Right cardiac atrium (tissue), 5 donors: ENCODE measurements at regions not wholly inside any gene's neighbourhood (a gene's known extent, or its start where the extent isn't known, plus 50 kb on each side); places are given as distances from the start of the nearest gene placed in this dataset.
A peak's percentile ranks its signal among the peaks of the same experiment; 100 is the strongest.
"Not testable (repeated sequence)": the region's sequence is repeated elsewhere in the genome, so short reads cannot be mapped to it uniquely, and the experiment has no call there.

Source experiments
- ATAC-seq, 2 donors: fragments of 200-7000 bp; cut with Tn5 transposase; one replicate each; pipeline versions ENCODE4 v1.8.0 to v1.9.1; 2020; ENCODE audit warnings: moderate library complexity in 2 of 2, mild to moderate bottlenecking in 1 of 2
- DNase-seq, 3 donors: peaks; one replicate each; pipeline ENCODE4 v3.0.0-alpha.2; 2020
- H3K27ac ChIP-seq: one replicate; pipeline ENCODE4 v1.5.1; 2013; ENCODE audit warnings: mild to moderate bottlenecking, low read length, control low read depth, moderate library complexity
- H3K27me3 ChIP-seq: one replicate; pipeline ENCODE4 v1.6.1; 2013; ENCODE audit not compliant: control insufficient read depth, insufficient read depth
- H3K4me1 ChIP-seq: one replicate; pipeline ENCODE4 v1.6.1; 2013; ENCODE audit warnings: low read length; ENCODE audit not compliant: control insufficient read depth, insufficient read depth
- H3K4me3 ChIP-seq: one replicate; pipeline ENCODE4 v1.5.1; 2013; ENCODE audit warnings: low read length, control low read depth
- H3K9me3 ChIP-seq: one replicate; pipeline ENCODE4 v1.6.1; 2013; ENCODE audit warnings: low read length; ENCODE audit not compliant: control insufficient read depth
- WGBS: extraction: QIAGEN DNeasy Blood & Tissue Kit; methylation state at CpG from one replicate; pipeline ENCODE4 v1.1.7; 2013; 5-methylcytosine and 5-hydroxymethylcytosine counted together
- intact Hi-C, 4 donors: fragments of 100-400 bp; cut with DNase I; formaldehyde crosslinking; loops; one replicate each; pipeline versions ENCODE4 v1.11.0 to v1.14.0; 2022 to 2023
- donor health status: healthy with polysubstance abuse.
- donor health status: DM: no; HTN: yes; CAD: no.
- donor health status: DM: no; HTN: no; CAD: no.
- donor health status: DM: no; HTN: yes; CAD: no; lungs with severe emphysema.
- donor health status: DM: yes; HTN: yes; CAD: no.

DNA sequence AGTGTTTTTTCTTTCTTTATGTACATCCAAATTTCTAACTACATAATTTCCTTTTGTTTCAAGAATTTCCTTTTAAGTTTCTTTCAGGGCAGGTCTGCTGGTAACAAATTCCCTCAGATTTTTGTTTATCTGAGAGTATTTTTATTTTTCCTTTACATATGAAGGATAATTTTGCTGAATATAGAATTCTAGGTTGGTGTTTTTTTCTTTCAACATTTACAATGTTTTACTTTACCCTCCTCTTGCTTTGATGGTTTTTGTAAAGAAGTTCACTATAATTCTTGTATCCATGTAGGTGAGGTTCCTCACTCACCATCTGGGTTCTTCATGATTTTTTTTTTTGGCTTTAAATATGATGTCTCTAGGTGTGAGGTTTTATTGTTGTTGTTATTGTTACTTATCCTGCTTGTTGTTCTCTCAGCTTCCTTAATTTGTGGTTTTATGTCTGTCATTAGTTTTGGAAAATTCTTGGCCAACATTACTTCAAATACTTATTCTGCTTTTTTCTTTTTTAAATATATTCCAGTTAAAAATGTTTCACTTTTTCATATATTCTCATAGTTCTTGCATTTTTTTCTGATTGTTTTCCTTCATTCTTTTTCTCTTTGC, 580.1 kb upstream of the CITED2 start:
- H3K4me3 ChIP-seq, result no peak overlapping the region
- no peaks in the 10 kb centered on the region for H3K27me3 ChIP-seq
- H3K9me3 ChIP-seq, result no peaks in the 10 kb centered on the region
- DNase-seq (no peak), ATAC-seq (no peak)
- intact Hi-C loops, result no loop called here
- no peaks in the 10 kb centered on the region for H3K4me1 ChIP-seq
- no peak overlapping the region for H3K27ac ChIP-seq

DNA sequence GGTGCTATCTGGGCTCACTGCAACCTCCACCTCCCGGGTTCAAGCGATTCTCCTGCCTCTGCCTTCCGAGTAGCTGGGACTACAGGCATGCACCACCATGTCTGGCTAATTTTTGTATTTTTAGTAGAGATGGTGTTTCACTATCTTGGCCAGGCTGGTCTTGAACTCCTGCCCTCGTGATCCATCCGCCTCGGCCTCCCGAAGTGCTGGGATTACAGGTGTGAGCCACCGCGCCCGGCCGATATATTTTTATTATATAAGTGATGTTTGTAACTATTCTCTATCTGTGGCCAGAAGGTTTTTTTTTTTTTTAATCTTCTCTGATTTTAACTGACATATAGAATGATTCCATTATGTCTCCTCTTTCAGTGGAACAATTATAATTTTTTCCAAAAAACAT, 579.3 kb upstream of the CITED2 start:
- intact Hi-C loops, H3K4me3 ChIP-seq, H3K27ac ChIP-seq, ATAC-seq, H3K9me3 ChIP-seq, H3K27me3 ChIP-seq, H3K4me1 ChIP-seq, DNase-seq: not testable (repeated sequence)
- 95% methylated on average over 11 of the region's 11 CpGs for WGBS

DNA sequence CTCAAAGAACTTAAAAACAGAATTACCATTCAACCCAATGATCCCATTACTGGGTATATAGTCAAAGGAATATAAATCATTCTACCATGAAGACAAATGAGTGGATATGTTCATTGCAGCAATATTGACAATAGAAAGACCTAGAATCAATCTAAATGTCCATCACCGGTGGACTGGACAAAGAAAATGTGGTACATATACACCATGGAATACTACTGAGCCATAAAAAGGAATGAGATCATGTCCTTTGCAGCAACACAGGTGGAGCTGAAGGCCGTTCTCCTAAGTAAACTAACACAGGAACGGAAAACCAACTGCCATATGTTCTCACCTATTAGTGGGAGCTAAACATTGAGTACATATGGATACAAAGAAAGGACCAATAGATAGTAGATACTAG, 576.7 kb upstream of the CITED2 start:
- 62% methylated on average over 3 of the region's 3 CpGs for WGBS
- Histone ChIP-seq H3K4me3 (no peak overlapping the region), H3K9me3 (no peaks in the 10 kb centered on the region), H3K27ac (no peak overlapping the region), H3K27me3 (no peaks in the 10 kb centered on the region), H3K4me1 (no peaks in the 10 kb centered on the region)
- intact Hi-C loops, result no loop called here
- DNase-seq (no peak), ATAC-seq (no peak)

DNA sequence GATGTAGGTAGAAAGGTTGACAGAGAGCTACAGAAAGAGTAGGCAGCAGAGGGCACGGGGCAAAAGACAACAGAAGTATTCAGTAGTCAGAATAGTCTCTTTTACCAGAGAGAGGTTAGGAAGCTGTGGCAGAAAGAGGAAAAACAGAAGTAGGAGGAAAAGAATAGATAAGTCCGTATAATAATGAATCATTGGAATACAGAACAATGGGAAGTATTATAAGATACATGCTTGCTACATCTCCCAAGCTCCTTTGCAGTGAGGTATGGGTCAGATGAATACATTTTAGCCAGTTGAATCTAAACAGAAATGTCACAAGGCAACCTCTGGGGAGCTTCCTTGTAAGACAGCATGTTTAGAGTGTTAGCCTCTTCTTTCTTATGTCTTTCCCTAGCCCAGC, 570.5 kb upstream of the CITED2 start:
- H3K27ac ChIP-seq, result no peak overlapping the region
- intact Hi-C loops, result no loop called here
- 72% methylated on average over 2 of the region's 2 CpGs for WGBS
- peaks cover 2% of the 10 kb centered on the region for H3K4me1 ChIP-seq
- no peaks in the 10 kb centered on the region for H3K27me3 ChIP-seq
- DNase-seq (no peak), ATAC-seq (no peak)
- no peak overlapping the region for H3K4me3 ChIP-seq
- H3K9me3 ChIP-seq, result no peaks in the 10 kb centered on the region

DNA sequence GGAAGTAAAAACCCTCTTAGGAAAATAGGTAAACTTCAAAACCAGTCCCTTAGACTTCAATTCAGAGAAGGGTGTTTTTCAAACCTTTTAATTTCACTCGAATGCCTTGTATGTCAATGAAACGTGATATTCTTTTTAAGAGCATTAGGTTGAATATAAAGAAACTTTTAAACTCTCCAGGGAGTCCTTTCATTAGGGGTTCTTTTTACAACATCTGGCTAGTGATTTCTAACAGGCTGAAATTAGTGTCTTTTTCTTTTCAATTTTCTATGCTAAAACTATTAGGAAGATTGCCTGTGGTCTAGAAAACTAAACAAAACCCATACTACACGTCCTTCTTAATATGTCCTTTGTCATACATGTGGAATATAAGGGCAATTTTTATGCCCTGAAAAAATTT, 569.7 kb upstream of the CITED2 start:
- 65% methylated on average over 3 of the region's 3 CpGs for WGBS
- Histone ChIP-seq H3K9me3 (no peaks in the 10 kb centered on the region), H3K27ac (no peak overlapping the region), H3K27me3 (no peaks in the 10 kb centered on the region), H3K4me3 (no peak overlapping the region), H3K4me1 (peaks cover 2% of the 10 kb centered on the region)
- DNase-seq (no peak), ATAC-seq (no peak)
- intact Hi-C loops, result no loop called here

DNA sequence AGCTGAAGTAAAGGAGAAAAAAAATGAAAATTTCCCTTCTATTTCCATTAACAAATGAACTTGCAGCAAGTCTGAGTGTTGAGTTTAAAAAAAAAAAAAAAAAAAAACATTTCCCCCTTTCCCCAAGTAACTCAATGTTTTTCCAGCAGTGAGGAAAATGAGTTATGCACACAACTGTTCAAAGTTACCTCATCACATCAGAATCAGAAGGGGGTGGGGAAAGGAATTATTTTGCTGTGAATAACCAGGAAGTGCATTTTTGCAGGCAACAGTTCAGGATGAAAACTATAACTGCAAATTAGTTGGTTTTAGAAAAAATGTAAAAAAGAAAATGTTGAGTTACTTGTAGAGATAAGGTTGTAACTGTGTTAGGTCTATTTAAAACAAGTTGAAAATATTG, 568.9 kb upstream of the CITED2 start:
- Histone ChIP-seq H3K27me3 (no peaks in the 10 kb centered on the region), H3K4me1 (peaks cover 2% of the 10 kb centered on the region), H3K27ac (no peak overlapping the region), H3K9me3 (no peaks in the 10 kb centered on the region), H3K4me3 (no peak overlapping the region)
- intact Hi-C loops, result no loop called here
- ATAC-seq, result peak in 1 of 2 donors; percentile 74
- DNase-seq, result no peak

DNA sequence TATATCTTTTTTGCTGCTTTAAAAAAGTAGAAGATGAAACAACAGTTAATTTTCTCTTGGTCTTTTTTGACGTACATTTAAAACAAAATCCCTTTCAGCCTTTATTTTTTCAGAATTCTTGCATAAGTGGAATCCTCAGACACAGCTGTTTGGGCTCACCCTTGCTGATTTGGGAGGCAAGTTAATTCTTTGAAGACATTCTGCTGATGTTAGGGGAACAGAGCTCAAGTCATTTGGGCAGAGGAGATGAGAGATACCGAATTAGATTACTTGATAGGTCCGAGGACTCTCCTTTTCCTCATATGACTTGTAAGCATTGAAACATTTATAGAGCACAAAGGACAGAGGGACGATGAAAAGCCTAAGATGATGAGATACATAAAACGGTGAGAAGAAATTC, 567.9 kb upstream of the CITED2 start:
- no peak overlapping the region for H3K27ac ChIP-seq
- no peaks in the 10 kb centered on the region for H3K9me3 ChIP-seq
- H3K4me3 ChIP-seq, result no peak overlapping the region
- H3K27me3 ChIP-seq, result no peaks in the 10 kb centered on the region
- DNase-seq, result peak in 1 of 3 donors; percentile 43
- WGBS, result 45% methylated on average over 5 of the region's 5 CpGs
- no peak for ATAC-seq
- H3K4me1 ChIP-seq, result peaks cover 2% of the 10 kb centered on the region
- intact Hi-C loops, result no loop called here

DNA sequence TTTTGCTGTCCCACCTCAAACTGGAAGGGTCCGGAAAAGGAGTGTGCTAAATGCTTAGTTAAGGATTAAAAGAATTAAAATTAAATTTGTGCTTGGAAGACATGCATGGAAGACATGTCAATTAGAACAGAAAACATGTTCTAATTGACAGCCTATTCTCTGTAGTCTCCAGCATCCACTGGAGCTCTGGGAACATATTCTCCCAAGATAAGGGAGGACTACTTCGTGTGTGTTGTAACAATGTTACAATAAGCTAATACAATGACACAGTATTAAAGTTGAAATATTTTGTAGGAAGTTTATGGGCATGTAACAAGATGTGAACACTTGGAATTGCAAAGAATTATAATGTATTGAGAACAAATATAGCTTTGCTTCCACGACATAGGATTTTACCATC, 567.4 kb upstream of the CITED2 start:
- Histone ChIP-seq H3K4me3 (no peak overlapping the region), H3K27ac (no peak overlapping the region), H3K9me3 (no peaks in the 10 kb centered on the region), H3K4me1 (peaks cover 2% of the 10 kb centered on the region), H3K27me3 (no peaks in the 10 kb centered on the region)
- intact Hi-C loops, result no loop called here
- ATAC-seq (peak in 1 of 2 donors; percentile 63), DNase-seq (no peak)
- 13% methylated on average over 3 of the region's 3 CpGs for WGBS

DNA sequence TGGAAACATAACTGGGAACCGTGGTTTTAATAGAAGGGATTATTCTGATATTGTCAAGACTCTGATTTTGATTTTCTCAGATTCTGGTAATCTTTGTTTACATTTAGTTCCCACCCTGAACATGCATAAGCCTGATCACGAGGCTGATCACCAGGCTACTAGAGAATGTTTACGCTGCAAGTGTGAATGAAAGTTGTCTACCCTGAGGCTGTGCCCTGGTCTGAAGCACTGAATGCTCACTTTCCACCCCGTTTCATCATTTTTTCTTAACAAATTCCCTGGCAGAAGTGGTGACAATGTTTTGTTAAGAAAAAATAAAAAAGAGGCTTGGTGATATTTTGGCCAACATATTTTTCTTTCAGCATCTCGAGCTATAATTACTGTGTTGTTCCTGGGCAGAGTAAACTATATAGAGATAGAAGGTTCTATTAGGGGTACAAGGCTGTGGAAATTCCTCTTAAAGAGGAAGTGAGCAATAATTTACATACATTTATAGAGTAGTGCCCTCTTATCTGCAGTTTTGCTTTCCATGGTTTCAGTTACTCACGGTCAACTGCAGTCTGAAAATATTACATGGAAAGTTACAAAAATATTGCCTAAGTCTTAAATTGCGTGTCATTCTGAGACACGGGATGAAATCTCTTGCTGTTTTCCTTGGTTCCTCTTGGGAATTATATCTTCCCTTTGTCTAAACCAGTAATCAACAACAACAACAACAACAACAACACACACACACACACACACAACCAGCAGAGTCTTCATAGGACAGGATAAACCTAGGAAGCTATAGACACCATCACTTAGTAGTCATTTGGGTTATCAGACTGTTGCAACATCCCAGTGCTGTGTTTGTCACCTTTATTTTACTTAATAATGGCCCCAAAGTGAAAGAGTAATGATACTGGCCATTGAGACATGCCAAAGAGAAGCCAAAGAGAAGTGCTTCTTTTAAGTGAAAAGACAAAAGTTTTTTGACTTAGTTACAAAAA, 566.6 kb upstream of the CITED2 start:
- ATAC-seq, result no peak
- Histone ChIP-seq H3K27me3 (no peaks in the 10 kb centered on the region), H3K4me1 (peaks cover 2% of the 10 kb centered on the region), H3K4me3 (no peak overlapping the region), H3K9me3 (no peaks in the 10 kb centered on the region), H3K27ac (no peak overlapping the region)
- intact Hi-C loops, result no loop called here
- DNase-seq, result no peak
- 59% methylated on average over 8 of the region's 8 CpGs for WGBS

DNA sequence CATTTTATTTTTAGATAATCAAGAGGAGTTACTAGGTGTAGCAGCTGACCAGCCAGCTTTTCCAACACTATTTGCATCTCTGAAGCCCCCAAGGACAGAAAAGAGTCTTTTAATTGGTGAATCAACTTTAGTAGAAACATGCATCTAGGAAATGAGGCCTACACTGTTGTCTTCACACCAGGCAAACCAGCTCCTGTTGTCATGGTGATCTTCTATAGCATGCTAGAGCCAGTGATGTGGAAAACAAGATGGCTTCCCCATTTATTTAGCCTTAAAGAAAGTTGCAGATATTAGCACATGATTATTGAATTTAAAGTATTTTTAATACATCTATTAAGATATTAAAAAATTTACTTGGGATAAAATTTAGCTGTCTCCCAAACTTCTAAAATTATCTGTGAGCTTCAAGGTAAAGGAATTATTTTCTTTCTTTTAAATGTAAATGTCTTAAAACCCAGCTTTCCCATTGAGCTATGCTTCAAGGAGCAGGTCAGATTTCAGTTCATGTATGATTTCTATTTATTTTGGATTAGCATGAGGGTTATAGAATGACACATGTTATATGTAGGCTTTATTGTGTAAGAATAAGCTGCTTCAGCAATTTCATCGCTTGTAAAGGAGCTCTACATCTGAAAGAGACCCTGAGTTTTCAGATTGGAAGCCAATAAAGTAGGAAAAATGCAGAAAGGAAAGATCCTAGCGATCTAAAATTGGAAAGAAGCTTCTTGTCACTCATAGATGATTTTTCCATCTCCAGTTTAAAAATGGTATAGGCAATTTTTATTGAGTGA, 564.9 kb upstream of the CITED2 start:
- Histone ChIP-seq H3K9me3 (no peaks in the 10 kb centered on the region), H3K4me1 (peaks cover 2% of the 10 kb centered on the region), H3K27ac (no peak overlapping the region), H3K4me3 (no peak overlapping the region), H3K27me3 (no peaks in the 10 kb centered on the region)
- no peak for ATAC-seq
- intact Hi-C loops, result no loop called here
- WGBS, result 93% methylated on average over 2 of the region's 2 CpGs
- DNase-seq, result no peak

DNA sequence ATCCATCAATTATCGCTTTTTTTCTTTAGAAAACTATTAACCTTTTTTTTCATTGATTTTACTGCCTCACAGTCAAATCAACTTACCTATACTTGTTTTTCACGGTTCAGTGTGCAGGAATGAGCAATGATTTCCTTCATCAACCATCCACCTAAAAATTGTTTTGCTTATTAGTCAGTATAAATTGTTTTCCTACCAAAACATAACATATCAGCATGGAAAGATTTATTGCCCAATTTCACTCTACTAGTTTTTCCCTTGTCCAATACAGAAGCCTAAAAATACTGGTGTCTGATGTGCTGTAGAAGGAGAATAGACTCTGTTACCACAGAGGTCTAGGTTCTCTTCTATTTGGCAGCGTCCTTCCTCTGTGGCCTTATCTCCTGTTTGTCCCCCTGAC, 558.2 kb upstream of the CITED2 start:
- Histone ChIP-seq H3K27ac (no peak overlapping the region), H3K9me3 (no peaks in the 10 kb centered on the region), H3K4me3 (no peak overlapping the region), H3K27me3 (no peaks in the 10 kb centered on the region), H3K4me1 (no peaks in the 10 kb centered on the region)
- DNase-seq (no peak), ATAC-seq (no peak)
- intact Hi-C loops, result no loop called here
- 87% methylated on average over 3 of the region's 3 CpGs for WGBS
